Stomach (tissue), 8 donors: ENCODE measurements at regions not wholly inside any gene's neighbourhood (a gene's known extent, or its start where the extent isn't known, plus 50 kb on each side); places are given as distances from the start of the nearest gene placed in this dataset.

ENCODE experiments used
- DNase-seq, 2 donors: peaks; one replicate each; pipeline versions ENCODE4 v3.0.0 to v3.0.0-alpha.2; 2013 to 2019
- H3K27ac ChIP-seq, 5 donors: fragments of 200-600 bp in 4 of 5; sonication (generic) in 4 of 5; one replicate each; pipeline ENCODE4 v1.5.1; 2013 to 2019; ENCODE audit warnings: mild to moderate bottlenecking in 1 of 5, moderate library complexity in 1 of 5
- H3K27me3 ChIP-seq, 3 donors: fragments of 200-600 bp; sonication (generic); one replicate each; pipeline ENCODE4 v1.5.1; 2017 to 2019; ENCODE audit warnings: mixed run types in 1 of 3
- H3K36me3 ChIP-seq, 4 donors: fragments of 200-600 bp; sonication (generic); 1 replicate in 3 of 4; 2 replicates in 1 of 4; pipeline ENCODE4 v1.5.1; 2016 to 2019
- H3K4me1 ChIP-seq, 4 donors: fragments of 200-600 bp; sonication (generic); one replicate each; pipeline ENCODE4 v1.5.1; 2016 to 2019
- H3K4me3 ChIP-seq, 4 donors: fragments of 200-600 bp; sonication (generic) in 3 of 4; one replicate each; pipeline ENCODE4 v1.5.1; 2016 to 2019; ENCODE audit warnings: mild to moderate bottlenecking in 1 of 4
- H3K9me3 ChIP-seq, 4 donors: fragments of 200-600 bp; sonication (generic); one replicate each; pipeline ENCODE4 v1.5.1; 2016 to 2019
- CTCF ChIP-seq, 7 experiments: fragments of 450-650 bp in 4 of 7; fragments of 200-600 bp in 3 of 7; sonication (generic) in 3 of 7; IDR thresholded peaks; one replicate each; pipeline ENCODE4 v1.5.1; 2016 to 2019; ENCODE audit warnings: antibody characterized with exemption in 7 of 7, control low read depth in 2 of 7, mild to moderate bottlenecking in 1 of 7
- EP300 ChIP-seq: sonication (generic); formaldehyde crosslinking; IDR thresholded peaks from one replicate; pipeline ENCODE4 v1.6.1; 2017; ENCODE audit warnings: antibody characterized with exemption
- POLR2A ChIP-seq, 4 donors: fragments of 450-650 bp; IDR thresholded peaks; one replicate each; pipeline ENCODE4 v1.6.1; 2016; ENCODE audit warnings: antibody characterized with exemption in 4 of 4, control low read depth in 2 of 4, mild to moderate bottlenecking in 1 of 4, moderate library complexity in 1 of 4
- POLR2AphosphoS5 ChIP-seq, 3 donors: sonication (generic); formaldehyde crosslinking; IDR thresholded peaks; one replicate each; pipeline ENCODE4 v1.6.1; 2016; ENCODE audit warnings: antibody characterized with exemption in 3 of 3
- WGBS, 5 donors: extraction: QIAGEN DNeasy Blood & Tissue Kit in 3 of 5; methylation state at CpG; one replicate each; pipeline versions ENCODE4 v1.1.5 to v1.1.7; 2013 to 2018; 5-methylcytosine and 5-hydroxymethylcytosine counted together
- intact Hi-C: fragments of 100-400 bp; cut with DNase I; formaldehyde crosslinking; loops from one replicate; pipeline ENCODE4 v1.15.1; 2023; ENCODE audit warnings: low total_unique reads
- donor health status: healthy with polysubstance abuse.
- donor health status: Bipolar disorder and iron deficiency.
- donor health status: healthy.

DNA sequence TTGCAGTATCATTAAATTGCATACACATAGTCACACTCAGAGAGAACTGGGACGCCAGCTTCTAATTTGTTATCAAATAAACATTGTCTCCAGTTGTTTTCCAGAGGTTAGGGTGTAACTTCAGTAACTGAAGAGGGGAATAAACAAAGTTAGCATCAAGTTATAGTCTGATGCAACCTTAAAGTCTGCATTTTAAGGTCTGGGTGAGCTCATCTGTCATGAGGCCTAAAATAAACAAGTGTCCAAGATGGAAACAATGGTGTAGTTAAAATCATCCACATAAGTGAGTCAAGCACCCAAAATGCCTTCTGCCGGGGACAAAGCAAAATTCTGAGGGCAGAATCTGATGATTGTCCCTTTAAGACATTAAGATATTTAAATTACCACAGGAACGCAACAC lies 70.3 kb upstream of the EMCN start:
- intact Hi-C loops, result no loop called here
- Histone ChIP-seq H3K36me3 (no peaks in the 10 kb centered on the region), H3K4me1 (peaks cover 0 to 13% (median 7%) of the 10 kb centered on the region in 4 donors), H3K27ac (no peak overlapping the region), H3K4me3 (no peak overlapping the region), H3K27me3 (no peaks in the 10 kb centered on the region), H3K9me3 (no peaks in the 10 kb centered on the region)
- no peak for DNase-seq
- no peak for TF ChIP-seq POLR2A (IDR thresholded peaks at IDR 0.05)
- TF ChIP-seq EP300, result no peak
- TF ChIP-seq CTCF (IDR thresholded peaks at IDR 0.05), result no peak
- no peak for TF ChIP-seq POLR2AphosphoS5 (IDR thresholded peaks at IDR 0.05)
- 73 to 87% (median 76%) methylated on average over 3 of the region's 3 CpGs for WGBS, 5 donors

DNA sequence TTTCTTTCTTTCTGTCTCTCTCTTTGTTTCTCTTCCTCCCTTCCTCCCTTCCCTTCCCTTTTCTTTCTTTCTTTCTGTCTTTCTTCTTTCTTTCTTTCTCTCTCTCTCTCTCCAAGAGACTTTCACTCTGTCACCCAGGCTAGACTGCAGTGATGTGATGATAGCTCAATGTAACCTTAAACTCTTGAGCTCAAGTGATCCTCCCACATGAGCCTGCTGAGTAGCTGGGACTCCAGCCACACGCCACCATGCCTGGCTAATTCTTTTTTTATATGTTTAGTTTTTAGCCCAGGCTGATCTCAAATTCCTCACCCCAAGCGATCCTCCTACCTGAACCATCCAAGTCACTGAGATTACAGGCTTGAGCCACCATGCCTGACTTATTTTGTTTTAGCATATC lies 64.3 kb upstream of the EMCN start:
- intact Hi-C loops, result no loop called here
- no peak for TF ChIP-seq POLR2A (IDR thresholded peaks at IDR 0.05)
- TF ChIP-seq POLR2AphosphoS5 (IDR thresholded peaks at IDR 0.05), result no peak
- no peak for TF ChIP-seq CTCF (IDR thresholded peaks at IDR 0.05)
- no peak for TF ChIP-seq EP300
- H3K27ac ChIP-seq, result no peak overlapping the region
- 80 to 85% (median 84%) methylated on average over 2 of the region's 2 CpGs for WGBS, 5 donors
- no peak for DNase-seq
- no peaks in the 10 kb centered on the region for H3K9me3 ChIP-seq
- H3K36me3 ChIP-seq, result no peaks in the 10 kb centered on the region
- H3K27me3 ChIP-seq, result no peaks in the 10 kb centered on the region
- H3K4me3 ChIP-seq, result no peak overlapping the region
- no peaks in the 10 kb centered on the region for H3K4me1 ChIP-seq

DNA sequence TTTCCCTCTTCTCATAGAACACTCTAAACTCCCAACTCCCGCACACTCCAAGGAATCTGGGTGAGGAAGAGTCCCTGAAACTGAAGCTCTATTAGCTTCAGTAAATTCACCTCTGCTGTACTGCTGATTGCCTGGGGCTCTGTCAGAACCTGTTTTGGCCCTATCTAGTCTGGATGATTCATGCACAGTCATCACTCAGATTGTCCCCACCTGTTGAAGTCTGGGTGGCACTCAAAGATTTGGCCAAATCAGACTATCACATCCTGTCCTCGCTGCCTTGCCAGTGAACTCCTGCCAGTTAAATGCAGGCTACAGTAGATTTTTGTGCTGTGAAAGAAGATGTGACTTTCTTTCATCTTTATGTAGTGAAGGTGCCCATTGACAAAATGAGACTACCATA lies 63.5 kb upstream of the EMCN start:
- H3K4me3 ChIP-seq, result no peak overlapping the region
- no peaks in the 10 kb centered on the region for H3K4me1 ChIP-seq
- no peaks in the 10 kb centered on the region for H3K36me3 ChIP-seq
- H3K27ac ChIP-seq, result no peak overlapping the region
- DNase-seq, result no peak
- no peaks in the 10 kb centered on the region for H3K27me3 ChIP-seq
- H3K9me3 ChIP-seq, result no peaks in the 10 kb centered on the region
- TF ChIP-seq POLR2A (IDR thresholded peaks at IDR 0.05) (no peak), CTCF (IDR thresholded peaks at IDR 0.05) (no peak), EP300 (no peak), POLR2AphosphoS5 (IDR thresholded peaks at IDR 0.05) (no peak)
- intact Hi-C loops, result no loop called here
- WGBS, 5 donors, result 73 to 87% (median 84%) methylated on average over 2 of the region's 2 CpGs

DNA sequence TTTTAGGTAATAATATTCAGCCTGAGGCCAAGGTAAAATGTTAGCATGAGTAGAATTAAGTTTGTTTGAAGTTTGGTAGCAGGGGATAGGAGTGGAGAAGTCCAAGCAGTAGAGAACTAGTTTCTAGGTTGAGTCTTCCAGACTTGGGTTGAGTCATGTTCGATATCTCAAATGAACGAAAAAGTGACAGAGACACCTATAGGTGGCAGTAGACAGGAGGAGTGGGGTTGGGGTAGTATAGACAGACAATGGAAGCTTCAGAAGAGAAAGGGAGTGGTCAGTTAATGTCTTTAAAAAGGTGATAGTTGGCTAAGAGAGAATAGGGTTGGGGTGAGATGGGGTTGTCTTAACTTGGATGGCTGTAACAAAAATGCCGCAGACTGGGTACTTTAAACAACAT lies 58.7 kb upstream of the EMCN start:
- 88 to 96% (median 95%) methylated on average over 3 of the region's 3 CpGs for WGBS, 5 donors
- no peak for TF ChIP-seq POLR2AphosphoS5 (IDR thresholded peaks at IDR 0.05)
- no peak for TF ChIP-seq POLR2A (IDR thresholded peaks at IDR 0.05)
- no peak for TF ChIP-seq CTCF (IDR thresholded peaks at IDR 0.05)
- no peak for TF ChIP-seq EP300
- intact Hi-C loops, result no loop called here
- no peak for DNase-seq
- no peaks in the 10 kb centered on the region for H3K27me3 ChIP-seq
- no peaks in the 10 kb centered on the region for H3K9me3 ChIP-seq
- no peak overlapping the region for H3K4me3 ChIP-seq
- H3K36me3 ChIP-seq, result no peaks in the 10 kb centered on the region
- no peaks in the 10 kb centered on the region for H3K4me1 ChIP-seq
- no peak overlapping the region for H3K27ac ChIP-seq
